Ovary (tissue), 7 donors: ENCODE measurements at regions not wholly inside any gene's neighbourhood (a gene's known extent, or its start where the extent isn't known, plus 50 kb on each side); places are given as distances from the start of the nearest gene placed in this dataset.
"Not testable (repeated sequence)": the region's sequence is repeated elsewhere in the genome, so short reads cannot be mapped to it uniquely, and the experiment has no call there.

ENCODE experiments used
- DNase-seq, 5 donors: peaks; one replicate each; pipeline ENCODE4 v3.0.0-alpha.2; 2019 to 2020
- H3K27ac ChIP-seq, 2 donors: fragments of 200-600 bp; one replicate each; pipeline versions ENCODE4 v1.5.1 to v1.8.0; 2019 to 2022
- H3K27me3 ChIP-seq: fragments of 200-600 bp; one replicate; pipeline ENCODE4 v1.8.0; 2022
- H3K36me3 ChIP-seq: fragments of 200-600 bp; sonication (generic); one replicate; pipeline ENCODE4 v1.5.1; 2019
- H3K4me1 ChIP-seq: one replicate; pipeline ENCODE4 v1.8.1; 2013; ENCODE audit warnings: mild to moderate bottlenecking, moderate library complexity; ENCODE audit not compliant: insufficient read depth
- H3K4me3 ChIP-seq: fragments of 200-600 bp; sonication (generic); one replicate; pipeline ENCODE4 v1.5.1; 2017
- H3K9me3 ChIP-seq, 2 donors: fragments of 200-600 bp in 1 of 2; sonication (generic) in 1 of 2; one replicate each; pipeline versions ENCODE4 v1.5.1 to v1.8.1; 2013 to 2019; ENCODE audit warnings: mild to moderate bottlenecking in 1 of 2, moderate library complexity in 1 of 2
- EP300 ChIP-seq: sonication (generic); formaldehyde crosslinking; IDR thresholded peaks from one replicate; pipeline ENCODE4 v1.6.1; 2017; ENCODE audit warnings: antibody characterized with exemption
- POLR2A ChIP-seq: fragments of 450-650 bp; IDR thresholded peaks from one replicate; pipeline ENCODE4 v1.6.1; 2017; ENCODE audit warnings: antibody characterized with exemption, mild to moderate bottlenecking, moderate library complexity
- WGBS, 3 donors: extraction: QIAGEN DNeasy Blood & Tissue Kit in 1 of 3; methylation state at CpG; one replicate each; pipeline versions ENCODE4 v1.1.5 to v1.1.7; 2013 to 2017; 5-methylcytosine and 5-hydroxymethylcytosine counted together
- intact Hi-C, 4 donors: fragments of 100-400 bp; cut with DNase I; formaldehyde crosslinking; loops; one replicate each; pipeline versions ENCODE4 v1.11.0 to v1.15.1; 2022 to 2023
- TF ChIP-seq, protein P1 (sequence below), 3 donors: fragments of 450-650 bp in 2 of 3; fragments of 200-600 bp in 1 of 3; IDR thresholded peaks; one replicate each; pipeline versions ENCODE4 v1.5.1 to v1.8.0; 2016 to 2022; ENCODE audit warnings: antibody characterized with exemption in 3 of 3, mild to moderate bottlenecking in 1 of 3
- donor health status: DM: no; HTN: no; CAD: no; lungs with moderate emphysema.
- donor health status: DM: no; HTN: no; CAD: no.
- donor health status: Bipolar disorder and iron deficiency.
- donor health status: DM: no; HTN: no; CAD: no.
- donor health status: DM: yes; HTN: yes; CAD: no.

- H3K9me3 ChIP-seq, H3K27ac ChIP-seq, H3K4me3 ChIP-seq, intact Hi-C loops, H3K36me3 ChIP-seq, H3K4me1 ChIP-seq, DNase-seq, H3K27me3 ChIP-seq: not testable (repeated sequence)
Measured at GRCh38 chr6:71007298-71007697, 50.4 kb upstream of the B3GAT2 start.

DNA sequence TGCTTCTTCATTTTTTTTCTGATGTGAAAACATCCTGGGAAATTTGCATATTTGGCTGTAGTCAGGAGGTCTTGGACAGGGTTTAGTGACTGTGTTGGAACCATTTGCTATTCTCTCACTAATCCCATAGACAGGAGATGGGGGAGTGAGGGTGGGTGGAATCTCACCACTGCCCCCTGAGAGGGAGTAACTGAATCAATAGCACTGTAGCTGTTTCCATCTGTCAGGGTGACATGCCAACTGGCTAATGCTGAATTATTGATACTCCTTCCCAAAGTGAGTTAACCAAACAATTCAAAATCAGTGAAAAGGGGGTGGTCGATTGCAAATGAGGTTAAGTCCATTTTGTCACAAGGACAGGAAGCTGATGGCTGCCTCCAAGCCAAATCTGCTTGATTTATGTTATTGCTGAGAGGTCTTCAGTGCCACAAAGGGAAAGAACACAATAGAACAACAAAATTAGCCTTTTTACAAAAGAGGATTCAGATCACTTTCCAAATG is 55.1 kb upstream of the B3GAT2 start:
- Histone ChIP-seq H3K27ac (no peak overlapping the region), H3K4me1 (no peaks in the 10 kb centered on the region), H3K9me3 (no peaks in the 10 kb centered on the region), H3K27me3 (no peaks in the 10 kb centered on the region), H3K36me3 (no peaks in the 10 kb centered on the region), H3K4me3 (no peak overlapping the region)
- TF ChIP-seq, protein P1, sequence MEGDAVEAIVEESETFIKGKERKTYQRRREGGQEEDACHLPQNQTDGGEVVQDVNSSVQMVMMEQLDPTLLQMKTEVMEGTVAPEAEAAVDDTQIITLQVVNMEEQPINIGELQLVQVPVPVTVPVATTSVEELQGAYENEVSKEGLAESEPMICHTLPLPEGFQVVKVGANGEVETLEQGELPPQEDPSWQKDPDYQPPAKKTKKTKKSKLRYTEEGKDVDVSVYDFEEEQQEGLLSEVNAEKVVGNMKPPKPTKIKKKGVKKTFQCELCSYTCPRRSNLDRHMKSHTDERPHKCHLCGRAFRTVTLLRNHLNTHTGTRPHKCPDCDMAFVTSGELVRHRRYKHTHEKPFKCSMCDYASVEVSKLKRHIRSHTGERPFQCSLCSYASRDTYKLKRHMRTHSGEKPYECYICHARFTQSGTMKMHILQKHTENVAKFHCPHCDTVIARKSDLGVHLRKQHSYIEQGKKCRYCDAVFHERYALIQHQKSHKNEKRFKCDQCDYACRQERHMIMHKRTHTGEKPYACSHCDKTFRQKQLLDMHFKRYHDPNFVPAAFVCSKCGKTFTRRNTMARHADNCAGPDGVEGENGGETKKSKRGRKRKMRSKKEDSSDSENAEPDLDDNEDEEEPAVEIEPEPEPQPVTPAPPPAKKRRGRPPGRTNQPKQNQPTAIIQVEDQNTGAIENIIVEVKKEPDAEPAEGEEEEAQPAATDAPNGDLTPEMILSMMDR (IDR thresholded peaks at IDR 0.05): no peak
- TF ChIP-seq POLR2A (no peak), EP300 (no peak)
- 4 to 6% (median 4%) methylated on average over 1 of the region's 1 CpG for WGBS, 3 donors
- intact Hi-C loops: no loop called here
- no peak for DNase-seq

- H3K27ac ChIP-seq: no peak overlapping the region
- no peaks in the 10 kb centered on the region for H3K9me3 ChIP-seq
- WGBS, 3 donors: 15 to 27% (median 20%) methylated on average over 5 of the region's 5 CpGs
- H3K27me3 ChIP-seq: no peaks in the 10 kb centered on the region
- intact Hi-C loops: no loop called here
- H3K4me3 ChIP-seq: no peak overlapping the region
- TF ChIP-seq, protein P1 (IDR thresholded peaks at IDR 0.05): peak in 1 of 3 donors; percentile 4
- no peak for TF ChIP-seq POLR2A
- no peaks in the 10 kb centered on the region for H3K4me1 ChIP-seq
- no peak for DNase-seq
- no peaks in the 10 kb centered on the region for H3K36me3 ChIP-seq
Measured at GRCh38 chr6:71012866-71013469, 56.1 kb upstream of the B3GAT2 start.

GRCh38 chr6:71015392-71015791 is 58.5 kb upstream of the B3GAT2 start:
- Histone ChIP-seq H3K27me3 (no peaks in the 10 kb centered on the region), H3K27ac (no peak overlapping the region), H3K36me3 (no peaks in the 10 kb centered on the region), H3K9me3 (no peaks in the 10 kb centered on the region), H3K4me3 (no peak overlapping the region), H3K4me1 (no peaks in the 10 kb centered on the region)
- DNase-seq: no peak
- TF ChIP-seq, protein P1 (IDR thresholded peaks at IDR 0.05): no peak
- TF ChIP-seq EP300: no peak
- no peak for TF ChIP-seq POLR2A
- intact Hi-C loops: no loop called here

DNA sequence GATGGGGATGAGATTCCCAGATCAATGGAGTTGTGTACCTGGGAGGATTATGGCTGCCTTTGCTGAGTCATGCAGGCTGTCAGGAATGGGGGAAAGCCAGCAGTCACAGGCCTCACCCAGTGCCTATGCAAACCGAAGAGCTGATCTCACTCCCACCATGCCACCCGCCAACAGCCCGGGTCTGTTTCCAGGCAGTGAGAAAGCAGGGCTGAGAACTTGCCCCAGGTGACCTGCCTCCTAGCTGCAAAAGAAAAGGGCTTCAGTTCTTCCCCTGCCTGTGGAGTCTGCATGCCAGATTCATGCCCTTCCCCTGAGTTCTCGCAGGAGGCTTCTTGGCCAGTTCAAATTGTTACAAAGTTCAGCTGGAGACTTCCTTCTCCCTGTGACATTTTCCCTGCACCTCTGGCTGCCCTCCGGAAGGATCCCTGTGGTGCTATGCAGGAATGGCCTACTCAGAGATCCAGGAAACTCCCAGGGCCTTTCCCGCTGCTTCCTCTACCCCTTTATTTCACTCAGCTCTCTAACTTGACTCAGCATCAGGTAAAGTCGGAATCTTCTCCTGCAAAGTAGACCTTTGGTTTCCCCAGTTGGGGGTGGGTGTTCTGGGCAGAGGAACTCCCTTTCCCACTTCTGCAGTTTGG is 71.5 kb upstream of the B3GAT2 start:
- Histone ChIP-seq H3K4me1 (peaks cover 2% of the 10 kb centered on the region), H3K9me3 (no peaks in the 10 kb centered on the region), H3K4me3 (no peak overlapping the region), H3K27me3 (no peaks in the 10 kb centered on the region), H3K27ac (no peak overlapping the region), H3K36me3 (no peaks in the 10 kb centered on the region)
- whole genome bisulfite sequencing, 3 donors: 73 to 90% (median 78%) methylated on average over 7 of the region's 7 CpGs
- intact Hi-C loops: no loop called here
- no peak for DNase-seq
- TF ChIP-seq, protein P1 (IDR thresholded peaks at IDR 0.05): no peak
- TF ChIP-seq EP300 (no peak), POLR2A (no peak)
